ENCODE measurements at regions not wholly inside any gene's neighbourhood (a gene's known extent, or its start where the extent isn't known, plus 50 kb on each side); places are given as distances from the start of the nearest gene placed in this dataset.
A peak's percentile ranks its signal among the peaks of the same experiment; 100 is the strongest.

DNA sequence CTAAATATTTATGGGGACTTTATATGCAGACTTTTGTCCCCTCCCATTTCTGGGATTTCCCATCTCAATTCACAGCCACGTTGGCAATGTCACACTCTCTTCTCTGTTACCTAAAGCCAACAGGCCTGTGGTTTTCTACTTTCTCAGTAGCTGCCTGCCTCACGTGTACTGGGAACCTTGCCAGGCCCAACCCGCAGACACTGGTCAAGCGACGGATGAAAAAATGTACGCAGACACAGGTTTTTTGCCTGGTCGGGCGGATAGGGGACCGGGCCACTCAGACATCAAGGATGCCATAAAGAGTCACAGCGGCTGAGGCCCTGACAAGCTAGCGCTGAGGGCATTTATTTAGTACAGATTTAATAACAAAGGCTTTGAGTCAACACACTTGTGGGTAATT is 204.4 kb upstream of the DPP6 start:
- 88 to 100% methylated on average over 1 to 11 of the region's 11 CpGs for WGBS, 2 donors (ENCODE audit: low coverage in 1 of 2)
- intact Hi-C loops (cut with DNase I; ENCODE audit: low total_unique reads) = loop anchor here (10.0 kb wide), 1 partner anchor 757 kb away; no protein-coding TSS in a partner anchor
- H3K27me3 ChIP-seq = no peaks in the 10 kb centered on the region
- no peak overlapping the region for H3K27ac ChIP-seq
- H3K4me3 ChIP-seq = no peak overlapping the region
- TF ChIP-seq POLR2A (IDR thresholded peaks at IDR 0.05) = no peak
- in situ Hi-C loops (cut with MboI; ENCODE audit: low pct_ligation_motif_present in 1 of 4, low pct_unique_long_range_greater_than_20kb in 1 of 4, low sequenced_read_pairs in 3 of 4) = loop anchor here in 1 of 4 donors (25.0 kb wide), 1 partner anchor 461 kb away; no protein-coding TSS in a partner anchor
- no peaks in the 10 kb centered on the region for H3K36me3 ChIP-seq
- H3K4me1 ChIP-seq = no peaks in the 10 kb centered on the region
- no peaks in the 10 kb centered on the region for H3K9me3 ChIP-seq
- DNase-seq = no peak

DNA sequence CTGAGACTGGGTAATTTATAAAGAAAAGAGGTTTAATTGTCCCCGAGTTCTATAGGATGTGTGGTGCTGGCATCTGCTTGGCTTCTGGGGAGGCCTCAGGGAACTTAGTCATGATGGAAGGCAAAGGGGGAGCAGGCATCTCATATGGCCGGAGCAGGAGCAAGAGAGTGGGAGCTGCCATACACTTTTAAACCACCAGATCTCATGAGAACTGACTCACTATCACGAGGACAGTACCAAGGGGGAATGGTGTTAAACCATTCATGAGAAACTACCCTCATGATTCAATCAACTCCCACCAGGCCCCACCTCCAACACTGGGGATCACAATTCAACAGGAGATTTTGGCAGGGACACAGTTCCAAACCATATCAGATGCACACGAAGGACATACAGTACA is 199.9 kb upstream of the DPP6 start:
- no peaks in the 10 kb centered on the region for H3K4me1 ChIP-seq
- no peak for TF ChIP-seq POLR2A (IDR thresholded peaks at IDR 0.05)
- no peak for TF ChIP-seq EP300 (IDR thresholded peaks at IDR 0.05; ENCODE audit: low read depth)
- 77 to 100% methylated on average over 1 to 4 of the region's 4 CpGs for WGBS, 2 donors (ENCODE audit: low coverage in 1 of 2)
- DNase-seq = no peak
- H3K27me3 ChIP-seq = no peaks in the 10 kb centered on the region
- intact Hi-C loops (cut with DNase I; ENCODE audit: low total_unique reads) (no loop called here), in situ Hi-C loops (cut with MboI; ENCODE audit: low pct_ligation_motif_present in 1 of 4, low pct_unique_long_range_greater_than_20kb in 1 of 4, low sequenced_read_pairs in 3 of 4) (no loop called here)
- no peak overlapping the region for H3K4me3 ChIP-seq
- H3K9me3 ChIP-seq = no peaks in the 10 kb centered on the region
- H3K27ac ChIP-seq = no peak overlapping the region
- H3K36me3 ChIP-seq = no peaks in the 10 kb centered on the region

DNA sequence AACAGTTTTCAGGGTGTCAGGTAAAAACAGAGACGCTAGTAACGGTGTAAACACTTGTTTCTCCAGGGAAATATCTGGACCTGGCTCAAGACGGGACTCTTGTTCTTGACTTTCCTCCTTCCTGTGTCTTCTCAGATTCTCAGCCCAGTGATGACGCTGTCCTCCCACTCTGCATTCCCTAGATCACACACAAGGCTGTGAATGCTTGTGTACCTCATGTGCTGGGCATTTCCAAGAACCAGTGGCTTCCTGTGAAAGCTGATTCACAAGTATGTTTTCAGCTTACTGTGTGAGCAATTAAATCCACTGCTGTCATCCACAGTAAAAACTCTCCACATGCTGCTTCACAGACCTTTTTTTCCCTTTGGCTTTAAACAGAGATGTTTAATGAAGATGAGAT is 193.8 kb upstream of the DPP6 start:
- 56 to 80% methylated on average over 1 to 4 of the region's 4 CpGs for WGBS, 2 donors (ENCODE audit: low coverage in 1 of 2)
- Histone ChIP-seq H3K4me1 (no peaks in the 10 kb centered on the region), H3K27ac (peak overlapping the region in 2 of 4 donors; percentile 6 to 40), H3K36me3 (no peaks in the 10 kb centered on the region), H3K27me3 (no peaks in the 10 kb centered on the region), H3K9me3 (no peaks in the 10 kb centered on the region), H3K4me3 (no peak overlapping the region)
- TF ChIP-seq, protein P1, sequence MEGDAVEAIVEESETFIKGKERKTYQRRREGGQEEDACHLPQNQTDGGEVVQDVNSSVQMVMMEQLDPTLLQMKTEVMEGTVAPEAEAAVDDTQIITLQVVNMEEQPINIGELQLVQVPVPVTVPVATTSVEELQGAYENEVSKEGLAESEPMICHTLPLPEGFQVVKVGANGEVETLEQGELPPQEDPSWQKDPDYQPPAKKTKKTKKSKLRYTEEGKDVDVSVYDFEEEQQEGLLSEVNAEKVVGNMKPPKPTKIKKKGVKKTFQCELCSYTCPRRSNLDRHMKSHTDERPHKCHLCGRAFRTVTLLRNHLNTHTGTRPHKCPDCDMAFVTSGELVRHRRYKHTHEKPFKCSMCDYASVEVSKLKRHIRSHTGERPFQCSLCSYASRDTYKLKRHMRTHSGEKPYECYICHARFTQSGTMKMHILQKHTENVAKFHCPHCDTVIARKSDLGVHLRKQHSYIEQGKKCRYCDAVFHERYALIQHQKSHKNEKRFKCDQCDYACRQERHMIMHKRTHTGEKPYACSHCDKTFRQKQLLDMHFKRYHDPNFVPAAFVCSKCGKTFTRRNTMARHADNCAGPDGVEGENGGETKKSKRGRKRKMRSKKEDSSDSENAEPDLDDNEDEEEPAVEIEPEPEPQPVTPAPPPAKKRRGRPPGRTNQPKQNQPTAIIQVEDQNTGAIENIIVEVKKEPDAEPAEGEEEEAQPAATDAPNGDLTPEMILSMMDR (IDR thresholded peaks at IDR 0.05) = no peak
- TF ChIP-seq POLR2AphosphoS5 (IDR thresholded peaks at IDR 0.05) (peak in 2 of 3 donors; percentile 28 to 37), EP300 (IDR thresholded peaks at IDR 0.05; ENCODE audit: low read depth) (peak; percentile 48)
- DNase-seq = no peak
- intact Hi-C loops (cut with DNase I; ENCODE audit: low total_unique reads) (no loop called here), in situ Hi-C loops (cut with MboI; ENCODE audit: low pct_ligation_motif_present in 1 of 4, low pct_unique_long_range_greater_than_20kb in 1 of 4, low sequenced_read_pairs in 3 of 4) (no loop called here)

DNA sequence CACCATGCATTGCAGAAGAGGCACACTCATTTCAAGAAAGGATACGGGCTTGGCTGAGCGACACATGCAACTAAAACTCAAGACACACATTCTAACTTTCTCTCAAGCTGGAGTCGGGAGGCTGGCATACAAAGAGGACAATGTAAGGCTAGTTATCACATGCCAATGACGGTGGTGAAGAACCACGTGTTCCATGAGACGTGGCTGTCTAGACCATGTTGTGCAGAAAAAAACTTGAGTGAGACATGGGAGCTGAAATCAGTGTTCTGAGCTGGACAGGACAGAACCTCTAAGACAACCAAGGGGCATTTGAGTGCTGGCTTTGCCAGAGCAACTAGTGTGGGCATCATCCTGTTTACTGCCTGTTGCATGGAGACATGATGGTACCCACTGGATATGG is 193.0 kb upstream of the DPP6 start:
- Histone ChIP-seq H3K27me3 (no peaks in the 10 kb centered on the region), H3K36me3 (no peaks in the 10 kb centered on the region), H3K9me3 (no peaks in the 10 kb centered on the region), H3K4me3 (no peak overlapping the region), H3K27ac (peak overlapping the region in 1 of 4 donors; percentile 9), H3K4me1 (no peaks in the 10 kb centered on the region)
- TF ChIP-seq POLR2A (IDR thresholded peaks at IDR 0.05) (no peak), POLR2AphosphoS5 (IDR thresholded peaks at IDR 0.05) (no peak), EP300 (IDR thresholded peaks at IDR 0.05; ENCODE audit: low read depth) (no peak)
- TF ChIP-seq, protein P1 (IDR thresholded peaks at IDR 0.05) = no peak
- WGBS, 2 donors (ENCODE audit: low coverage in 1 of 2) = 90% methylated on average over 2 to 6 of the region's 6 CpGs
- intact Hi-C loops (cut with DNase I; ENCODE audit: low total_unique reads) = no loop called here
- in situ Hi-C loops (cut with MboI; ENCODE audit: low pct_ligation_motif_present in 1 of 4, low pct_unique_long_range_greater_than_20kb in 1 of 4, low sequenced_read_pairs in 3 of 4) = no loop called here
- DNase-seq = no peak

DNA sequence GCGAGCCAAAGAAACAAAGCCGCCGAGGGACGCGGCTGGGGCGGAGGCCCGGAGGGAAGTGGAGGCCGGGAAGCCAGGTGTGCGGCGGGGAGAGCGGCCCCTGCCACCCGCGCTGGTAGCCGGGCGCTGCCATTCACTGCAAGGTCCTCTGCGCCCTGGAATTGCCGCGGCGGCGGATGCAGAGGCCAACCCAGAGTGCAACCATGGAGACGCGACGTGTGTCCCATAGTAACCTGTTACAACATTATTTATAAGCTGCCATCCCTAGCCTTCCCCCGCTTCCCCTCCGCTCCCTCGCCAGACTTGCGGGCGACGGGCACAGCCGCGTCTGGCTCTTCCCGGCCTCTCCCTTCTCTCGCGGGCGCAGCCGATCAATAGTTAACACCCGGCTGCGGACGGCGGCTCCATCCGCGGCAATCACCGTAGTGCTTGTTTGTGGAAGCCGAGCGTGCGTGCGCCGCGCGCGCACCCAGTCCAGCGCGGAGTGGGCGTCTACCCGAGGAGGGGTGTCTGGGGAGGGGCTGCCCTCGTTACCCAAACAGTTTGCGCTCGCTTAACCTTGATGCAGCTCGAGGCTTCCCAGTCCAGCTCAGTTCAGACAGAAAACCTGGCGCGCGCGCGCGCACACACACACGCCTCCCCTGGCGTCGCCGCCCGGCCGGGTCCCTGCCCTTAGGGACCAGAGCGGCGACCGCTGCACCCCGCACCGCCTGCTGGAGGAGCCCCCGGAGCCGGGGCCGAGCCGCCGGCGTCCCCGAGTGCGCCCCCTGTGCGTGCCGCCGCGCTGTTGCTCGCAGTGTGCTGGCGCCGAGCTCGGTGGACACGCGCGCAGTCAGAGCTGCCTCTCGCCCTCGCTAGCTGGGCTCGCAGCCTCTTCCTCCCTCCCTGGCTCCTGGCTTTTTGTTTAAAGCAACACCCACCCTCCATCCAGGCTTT is 165.4 kb upstream of the DPP6 start:
- Histone ChIP-seq H3K36me3 (no peaks in the 10 kb centered on the region), H3K4me3 (peak overlapping the region in 2 of 4 donors; percentile 27 to 33), H3K4me1 (no peaks in the 10 kb centered on the region), H3K27me3 (peaks cover 29% of the 10 kb centered on the region), H3K9me3 (no peaks in the 10 kb centered on the region), H3K27ac (no peak overlapping the region)
- intact Hi-C loops (cut with DNase I; ENCODE audit: low total_unique reads) = no loop called here
- TF ChIP-seq, protein P1 (IDR thresholded peaks at IDR 0.05) = peak in 1 of 5 experiments; percentile 6
- no peak for TF ChIP-seq POLR2AphosphoS5 (IDR thresholded peaks at IDR 0.05)
- TF ChIP-seq EP300 (IDR thresholded peaks at IDR 0.05; ENCODE audit: low read depth) = no peak
- TF ChIP-seq POLR2A (IDR thresholded peaks at IDR 0.05) = no peak
- in situ Hi-C loops (cut with MboI; ENCODE audit: low pct_ligation_motif_present in 1 of 4, low pct_unique_long_range_greater_than_20kb in 1 of 4, low sequenced_read_pairs in 3 of 4) = no loop called here
- no peak for DNase-seq
- WGBS, 2 donors (ENCODE audit: low coverage in 1 of 2) = 17 to 19% methylated on average over 6 to 53 of the region's 98 CpGs
